ENCODE measurements at regions not wholly inside any gene's neighbourhood (a gene's known extent, or its start where the extent isn't known, plus 50 kb on each side); places are given as distances from the start of the nearest gene placed in this dataset.

GRCh38 chr20:60591172-60591799, 633.1 kb downstream of the CDH26 start:
- no peak for TF ChIP-seq CTCF (IDR thresholded peaks at IDR 0.05; ENCODE audit: insufficient read depth, low read length, severe bottlenecking)
- H3K27me3 ChIP-seq (ENCODE audit: control insufficient read depth, insufficient read depth, low read length), result no peaks in the 10 kb centered on the region
- H3K4me3 ChIP-seq (ENCODE audit: low read depth, low read length), result no peak overlapping the region
- no peak for FAIRE-seq
- H3K36me3 ChIP-seq (ENCODE audit: control insufficient read depth, insufficient read depth, low read length), result no peaks in the 10 kb centered on the region
- no peak for DNase-seq (ENCODE audit: low read depth)

GRCh38 chr20:60598528-60598927, 640.3 kb downstream of the CDH26 start:
- H3K36me3 ChIP-seq (ENCODE audit: control insufficient read depth, insufficient read depth, low read length), result no peaks in the 10 kb centered on the region
- no peaks in the 10 kb centered on the region for H3K27me3 ChIP-seq (ENCODE audit: control insufficient read depth, insufficient read depth, low read length)
- DNase-seq (ENCODE audit: low read depth), result no peak
- FAIRE-seq, result no peak
- H3K4me3 ChIP-seq (ENCODE audit: low read depth, low read length), result no peak overlapping the region
- TF ChIP-seq CTCF (IDR thresholded peaks at IDR 0.05; ENCODE audit: insufficient read depth, low read length, severe bottlenecking), result no peak

GRCh38 chr20:60599381-60599780, 641.2 kb downstream of the CDH26 start:
- no peak for TF ChIP-seq CTCF (IDR thresholded peaks at IDR 0.05; ENCODE audit: insufficient read depth, low read length, severe bottlenecking)
- no peak overlapping the region for H3K4me3 ChIP-seq (ENCODE audit: low read depth, low read length)
- H3K36me3 ChIP-seq (ENCODE audit: control insufficient read depth, insufficient read depth, low read length), result no peaks in the 10 kb centered on the region
- FAIRE-seq (no peak), DNase-seq (ENCODE audit: low read depth) (no peak)
- H3K27me3 ChIP-seq (ENCODE audit: control insufficient read depth, insufficient read depth, low read length), result no peaks in the 10 kb centered on the region

GRCh38 chr20:60600036-60600435, 641.8 kb downstream of the CDH26 start:
- peak; percentile 93 for FAIRE-seq

GRCh38 chr20:60624066-60624465, 628.0 kb upstream of the CDH4 start:
- FAIRE-seq, result no peak
- Histone ChIP-seq H3K4me3 (ENCODE audit: low read depth, low read length) (no peak overlapping the region), H3K27me3 (ENCODE audit: control insufficient read depth, insufficient read depth, low read length) (no peaks in the 10 kb centered on the region), H3K36me3 (ENCODE audit: control insufficient read depth, insufficient read depth, low read length) (no peaks in the 10 kb centered on the region)
- TF ChIP-seq CTCF (IDR thresholded peaks at IDR 0.05; ENCODE audit: insufficient read depth, low read length, severe bottlenecking), result no peak
- DNase-seq (ENCODE audit: low read depth), result no peak

More at GRCh38 chr20:60600036-60600435, 641.8 kb downstream of the CDH26 start:
- TF ChIP-seq CTCF (IDR thresholded peaks at IDR 0.05; ENCODE audit: insufficient read depth, low read length, severe bottlenecking), result no peak
- no peaks in the 10 kb centered on the region for H3K27me3 ChIP-seq (ENCODE audit: control insufficient read depth, insufficient read depth, low read length)
- DNase-seq (ENCODE audit: low read depth), result no peak
- H3K4me3 ChIP-seq (ENCODE audit: low read depth, low read length), result no peak overlapping the region
- no peaks in the 10 kb centered on the region for H3K36me3 ChIP-seq (ENCODE audit: control insufficient read depth, insufficient read depth, low read length)
